ENCODE measurements at regions not wholly inside any gene's neighbourhood (a gene's known extent, or its start where the extent isn't known, plus 50 kb on each side); places are given as distances from the start of the nearest gene placed in this dataset.
"Not testable (repeated sequence)": the region's sequence is repeated elsewhere in the genome, so short reads cannot be mapped to it uniquely, and the experiment has no call there.

DNA sequence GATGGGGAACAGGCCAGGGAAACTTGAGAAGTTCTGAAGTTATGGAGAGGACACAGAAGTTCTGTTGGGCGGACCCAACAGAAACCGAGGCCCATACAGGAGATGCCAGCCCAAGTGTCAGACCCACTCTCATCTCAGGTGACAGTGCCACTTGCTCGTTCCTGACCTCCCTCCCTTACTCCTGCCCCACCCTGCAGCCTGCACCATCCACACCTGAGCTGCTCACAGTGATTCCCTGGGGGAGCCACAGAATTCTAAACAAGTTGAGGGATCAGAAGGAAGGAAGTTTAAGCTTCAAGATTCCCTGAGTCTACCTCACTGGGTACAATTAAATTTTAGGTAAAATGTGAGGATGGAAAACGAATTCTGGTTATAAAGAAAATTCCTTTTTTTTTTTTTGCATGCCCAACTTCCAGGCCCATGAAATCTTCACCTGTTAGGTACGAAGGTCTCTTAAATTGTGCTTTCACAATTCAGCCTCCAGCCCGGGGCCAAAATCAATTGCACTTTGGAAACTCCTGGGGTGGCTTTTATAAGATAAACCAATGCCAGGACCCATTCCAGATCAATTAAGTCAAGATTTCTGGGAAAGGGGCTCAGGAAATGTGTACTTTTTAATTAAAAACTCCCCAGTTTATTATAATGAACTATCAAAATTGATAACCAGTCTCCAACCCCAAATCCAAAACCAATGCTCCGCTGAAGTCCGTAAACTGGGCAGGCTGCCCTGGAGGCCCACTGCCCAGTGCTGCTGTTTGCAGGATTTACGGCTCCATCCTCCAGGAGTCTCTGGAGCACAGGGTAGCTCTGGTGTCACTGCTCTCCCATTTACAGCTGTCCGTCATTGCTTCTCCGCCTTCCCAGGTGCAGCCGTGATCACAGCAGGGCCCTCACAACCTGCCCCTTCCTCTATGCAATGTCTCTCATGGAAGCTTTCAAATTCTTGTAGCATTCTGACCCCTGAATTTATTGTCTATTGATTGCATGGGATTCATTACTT lies 643.5 kb downstream of the UQCRFS1 start:
- no peak for DNase-seq (ENCODE audit: low spot score)

- no peak for DNase-seq (ENCODE audit: low spot score)
Observed at GRCh38 chr19:28567834-28568233, 645.1 kb downstream of the UQCRFS1 start.

DNA sequence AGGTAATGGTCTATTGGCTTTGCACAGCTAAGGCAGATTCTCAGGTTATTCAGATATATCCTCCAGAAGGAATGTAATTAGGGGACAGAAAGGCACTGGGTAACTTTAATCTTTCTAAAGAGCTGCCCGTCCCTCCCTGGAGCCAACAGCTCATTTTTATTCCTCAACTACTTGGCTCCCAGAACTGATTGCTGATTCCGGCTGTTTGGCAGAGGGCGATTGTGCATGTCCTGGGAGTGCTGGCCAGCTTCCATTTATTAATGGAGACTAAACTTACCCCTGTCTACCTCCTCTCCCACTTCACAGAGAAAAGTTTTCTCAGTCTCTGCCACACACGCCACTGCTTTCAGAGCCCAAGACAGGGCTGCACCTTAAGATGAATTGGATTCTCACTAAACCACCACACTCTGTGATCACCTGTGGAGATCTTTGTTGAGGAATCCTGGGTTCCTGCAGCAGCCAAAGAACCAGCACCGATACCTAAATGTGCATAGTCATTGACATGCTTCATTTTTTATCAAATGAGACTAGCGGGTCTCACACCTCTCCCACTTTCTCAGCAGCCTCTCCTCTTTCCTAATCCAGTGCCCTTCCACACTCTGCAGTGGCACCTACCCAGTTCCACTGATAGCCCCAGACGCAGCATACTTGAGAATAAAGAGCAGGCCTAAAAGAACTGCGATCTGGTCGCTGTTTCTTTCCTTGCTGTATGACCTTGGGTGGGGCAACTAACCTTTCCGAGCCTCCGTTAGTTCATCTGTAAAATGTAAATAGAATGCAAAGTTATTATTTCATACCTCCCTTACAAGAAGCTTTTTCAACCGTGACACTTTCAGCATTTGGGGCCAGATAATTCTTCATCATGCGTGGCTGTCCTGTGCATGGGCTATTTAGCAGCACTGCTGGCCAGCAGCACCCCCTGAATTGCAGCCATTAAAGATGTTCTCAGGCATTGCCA lies 648.7 kb downstream of the UQCRFS1 start:
- no peak for DNase-seq (ENCODE audit: low spot score)

DNA sequence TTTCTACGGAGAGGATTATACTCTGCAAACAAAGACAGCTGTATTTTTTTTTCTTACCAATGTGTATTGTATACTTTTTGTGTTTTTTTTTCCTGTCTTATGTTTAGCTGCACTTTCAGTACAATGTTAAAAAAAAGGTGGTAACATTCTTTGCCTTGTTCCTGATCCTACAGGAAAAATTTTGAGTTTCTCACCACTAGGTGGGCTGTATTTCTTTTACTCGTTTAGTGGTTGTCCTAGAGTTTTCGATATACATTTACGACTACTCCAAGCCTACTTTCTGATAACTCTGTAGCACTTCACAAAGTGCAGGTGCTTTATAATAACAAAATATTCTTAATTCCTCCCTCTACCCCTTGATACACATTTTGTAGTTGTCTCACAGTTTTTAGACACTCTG lies 652.2 kb downstream of the UQCRFS1 start:
- DNase-seq (ENCODE audit: low spot score), result no peak

DNA sequence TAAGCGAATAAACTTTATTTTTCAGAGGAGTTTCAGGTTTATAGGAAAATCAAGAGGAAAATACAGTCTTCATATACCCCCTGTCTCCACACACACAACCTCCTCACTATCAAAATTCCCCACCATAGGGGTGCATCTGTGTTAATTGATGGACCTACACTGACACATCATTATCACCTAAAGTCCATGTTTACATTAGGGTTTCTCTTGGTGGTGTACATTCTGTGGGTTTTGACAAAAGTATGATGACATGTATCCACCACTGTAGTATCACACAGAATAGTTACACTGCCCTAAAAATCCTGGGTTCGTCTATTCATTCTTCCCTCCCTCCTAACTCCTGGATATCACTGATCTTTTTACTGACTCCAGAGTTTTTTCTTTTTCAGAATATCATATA lies 654.2 kb downstream of the UQCRFS1 start:
- DNase-seq (ENCODE audit: low spot score), result no peak

DNA sequence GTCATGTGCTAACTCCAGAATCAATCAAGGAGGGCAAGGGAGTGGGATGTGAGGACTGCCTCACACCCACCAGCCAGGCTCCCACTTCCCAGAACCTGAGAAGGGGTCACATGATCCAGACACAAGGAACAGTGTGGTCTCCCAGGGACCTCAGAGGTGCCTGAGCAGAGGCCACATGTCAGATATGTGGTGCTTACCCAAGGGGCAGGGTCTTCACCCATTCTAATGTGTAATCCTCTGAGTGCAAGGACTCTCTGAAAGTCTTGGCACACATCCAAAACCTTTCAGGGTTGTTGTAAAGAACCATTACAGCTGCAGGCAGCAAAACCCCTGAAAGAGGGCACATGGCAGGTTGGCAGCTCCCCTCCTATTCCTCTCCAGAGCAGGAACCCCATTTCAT lies 656.6 kb downstream of the UQCRFS1 start:
- DNase-seq (ENCODE audit: low spot score), result no peak

- DNase-seq (ENCODE audit: low spot score), result no peak
Observed at GRCh38 chr19:28555317-28555716, 657.6 kb downstream of the UQCRFS1 start.

- DNase-seq (ENCODE audit: low spot score), result no peak
Observed at GRCh38 chr19:28554321-28555091, 658.4 kb downstream of the UQCRFS1 start.

GRCh38 chr19:28553764-28554163 lies 659.2 kb downstream of the UQCRFS1 start:
- no peak for DNase-seq (ENCODE audit: low spot score)

- DNase-seq (ENCODE audit: low spot score), result no peak
Observed at GRCh38 chr19:28553005-28553404, 659.9 kb downstream of the UQCRFS1 start.

DNA sequence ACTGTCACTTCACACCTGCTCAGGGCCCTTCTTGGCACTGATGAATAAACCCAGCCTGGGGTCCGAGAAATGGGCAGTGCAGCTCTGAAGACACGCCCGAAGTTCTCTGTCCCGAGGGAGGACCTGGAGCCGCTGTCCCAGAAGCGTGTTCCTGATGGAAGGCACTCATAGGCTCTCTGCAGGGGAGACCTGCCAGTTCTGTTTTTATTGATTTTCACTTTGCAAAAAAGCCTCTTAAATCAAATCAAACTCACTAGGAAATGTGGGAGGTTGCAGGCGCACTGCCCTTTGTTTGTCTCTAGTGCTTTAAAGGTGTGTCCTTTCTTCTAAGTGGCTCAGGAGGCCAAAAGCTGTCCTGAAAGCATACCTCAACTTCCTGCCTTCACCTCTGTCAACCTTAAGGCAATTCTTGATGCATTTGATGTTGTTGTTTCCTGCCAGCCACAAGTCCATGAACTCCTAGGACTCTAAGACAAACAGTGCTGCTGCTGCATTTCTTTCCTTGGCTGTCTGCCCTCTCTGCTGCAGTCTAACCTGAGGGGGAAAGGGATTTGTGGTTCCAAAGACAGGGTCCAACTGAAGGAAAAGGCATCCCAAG lies 663.2 kb downstream of the UQCRFS1 start:
- no peak for DNase-seq (ENCODE audit: low spot score)

GRCh38 chr19:28546148-28546685 lies 666.7 kb downstream of the UQCRFS1 start:
- no peak for DNase-seq (ENCODE audit: low spot score)

GRCh38 chr19:28545397-28545796 lies 667.6 kb downstream of the UQCRFS1 start:
- not testable (repeated sequence) for DNase-seq (ENCODE audit: low spot score)

DNA sequence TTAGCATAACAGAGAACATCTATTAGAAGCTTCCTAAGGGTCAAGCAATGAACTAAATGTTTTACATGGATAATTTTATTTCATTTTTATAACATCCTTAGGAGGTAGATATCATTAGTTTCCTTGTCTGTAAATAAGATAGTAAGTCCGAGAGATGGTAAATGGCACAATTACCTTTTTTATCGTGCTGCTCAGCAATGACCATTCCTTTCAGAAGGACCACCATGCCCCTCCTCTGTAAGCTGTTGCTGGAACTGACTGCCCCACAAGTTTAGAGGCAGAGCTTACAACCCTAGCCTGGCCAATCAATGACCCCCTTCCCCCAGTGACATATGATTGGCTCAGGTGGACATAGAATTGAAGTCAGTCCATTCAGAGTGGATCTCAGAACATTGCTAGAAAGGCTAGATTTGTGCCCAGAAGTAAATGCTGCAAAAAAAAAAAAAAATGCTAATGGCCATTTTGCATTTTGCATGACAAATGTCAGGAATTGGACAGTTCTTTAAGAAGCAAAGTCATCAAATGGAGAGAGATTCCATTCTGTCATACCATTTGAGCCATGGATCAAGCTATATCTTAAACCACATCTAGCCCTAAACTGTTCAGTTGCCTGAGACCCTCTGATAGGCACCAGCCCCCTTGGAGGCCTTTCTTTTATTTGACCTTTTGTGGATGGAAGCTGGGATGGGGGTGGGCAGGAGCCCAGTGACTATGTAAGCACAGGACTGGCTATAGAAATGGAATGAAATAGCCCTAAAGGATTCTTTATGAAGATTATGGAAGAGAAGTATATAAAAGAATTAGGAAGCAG lies 668.3 kb downstream of the UQCRFS1 start:
- no peak for DNase-seq (ENCODE audit: low spot score)

GRCh38 chr19:28543244-28543776 lies 669.6 kb downstream of the UQCRFS1 start:
- no peak for DNase-seq (ENCODE audit: low spot score)

- no peak for DNase-seq (ENCODE audit: low spot score)
Observed at GRCh38 chr19:28542394-28543243, 670.3 kb downstream of the UQCRFS1 start.

DNA sequence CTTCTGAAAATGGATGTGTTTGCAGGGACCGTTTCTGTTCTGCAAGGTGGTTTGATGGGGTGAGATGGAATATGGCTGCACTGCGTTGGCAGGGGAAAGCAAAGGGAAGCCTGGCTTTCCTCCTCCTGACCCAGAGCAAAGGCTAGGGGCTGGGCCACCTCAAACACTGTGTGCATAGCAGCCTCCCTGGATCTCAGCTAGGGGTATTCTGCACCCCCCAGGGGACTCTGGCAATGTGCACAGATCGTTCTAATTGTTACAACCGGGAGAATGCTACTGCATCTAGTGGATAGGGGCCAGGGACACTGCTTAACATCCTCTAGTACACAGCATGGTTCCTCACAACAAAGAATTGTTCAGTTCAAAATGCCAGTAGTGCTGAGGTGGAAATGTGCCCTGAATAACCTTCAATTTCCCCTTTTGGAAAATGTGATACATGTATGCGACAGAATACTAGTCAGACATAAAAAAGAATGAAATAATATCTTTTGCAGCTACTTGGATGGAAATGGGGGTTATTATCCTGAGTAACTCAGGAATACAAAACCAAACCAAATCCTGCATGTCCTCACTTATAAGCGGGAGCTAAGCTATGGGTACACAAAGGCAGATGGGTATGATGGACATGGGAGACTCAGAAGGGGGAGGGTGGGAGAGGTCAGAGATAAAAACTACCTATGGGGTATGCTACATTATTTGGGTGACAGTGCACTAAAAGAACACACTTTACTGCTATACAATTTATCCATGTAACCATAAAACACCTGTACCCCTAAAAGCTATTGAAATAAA lies 671.2 kb downstream of the UQCRFS1 start:
- no peak for DNase-seq (ENCODE audit: low spot score)

DNA sequence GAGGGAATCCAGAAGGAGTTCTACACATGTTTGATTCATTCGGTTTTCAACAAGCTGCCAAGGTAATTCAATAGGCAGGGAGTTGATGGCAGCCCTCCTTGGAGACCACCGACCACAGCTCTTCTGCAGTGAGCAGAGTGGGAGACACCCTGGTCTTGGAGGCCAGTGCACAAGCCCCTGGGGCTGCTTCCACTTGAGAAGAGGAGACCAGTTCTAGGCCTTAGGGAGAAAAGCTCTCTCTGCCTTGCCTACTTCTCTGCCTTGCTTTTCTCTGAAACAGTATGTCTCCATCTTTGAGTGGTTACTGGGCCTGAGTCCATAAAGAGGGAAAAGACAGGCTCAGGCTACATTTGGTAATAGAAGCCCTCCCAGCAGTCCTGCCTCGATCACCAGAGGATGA lies 671.9 kb downstream of the UQCRFS1 start:
- no peak for DNase-seq (ENCODE audit: low spot score)

Measured in HT-29 (cell line).